ENCODE measurements at regions not wholly inside any gene's neighbourhood (a gene's known extent, or its start where the extent isn't known, plus 50 kb on each side); places are given as distances from the start of the nearest gene placed in this dataset.

DNA sequence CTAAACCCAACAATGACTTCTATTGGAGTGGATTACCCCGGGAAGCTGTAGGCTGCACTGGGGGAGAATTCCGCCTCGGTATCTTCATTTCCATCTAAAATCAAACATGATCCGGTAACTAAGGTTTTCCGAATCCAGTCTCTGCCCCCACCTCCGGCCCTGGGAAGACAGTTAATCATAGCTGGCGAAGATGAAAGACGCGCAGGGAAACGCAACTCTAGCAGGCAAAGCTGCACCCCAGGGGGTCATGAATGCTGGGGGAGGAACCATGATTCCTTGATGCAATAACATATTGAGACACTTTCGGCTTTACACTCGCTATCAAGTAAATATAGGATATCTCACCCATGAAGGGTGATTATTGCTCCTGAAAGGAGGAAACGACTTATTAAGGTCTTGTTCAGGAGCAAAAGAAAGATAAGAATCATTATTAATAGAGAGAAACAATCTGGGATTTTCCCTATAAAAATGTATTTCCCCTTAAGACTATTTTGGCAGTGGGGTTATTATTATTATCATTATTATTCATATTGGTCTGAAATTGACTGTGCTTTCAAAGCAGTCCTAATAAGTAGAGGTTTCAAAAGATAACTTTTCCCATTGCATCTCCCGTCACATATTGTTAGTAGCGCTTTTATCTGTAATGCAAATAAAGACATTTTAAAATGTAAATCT, 614.9 kb downstream of the VRK1 start:
- DNase-seq: no peak

DNA sequence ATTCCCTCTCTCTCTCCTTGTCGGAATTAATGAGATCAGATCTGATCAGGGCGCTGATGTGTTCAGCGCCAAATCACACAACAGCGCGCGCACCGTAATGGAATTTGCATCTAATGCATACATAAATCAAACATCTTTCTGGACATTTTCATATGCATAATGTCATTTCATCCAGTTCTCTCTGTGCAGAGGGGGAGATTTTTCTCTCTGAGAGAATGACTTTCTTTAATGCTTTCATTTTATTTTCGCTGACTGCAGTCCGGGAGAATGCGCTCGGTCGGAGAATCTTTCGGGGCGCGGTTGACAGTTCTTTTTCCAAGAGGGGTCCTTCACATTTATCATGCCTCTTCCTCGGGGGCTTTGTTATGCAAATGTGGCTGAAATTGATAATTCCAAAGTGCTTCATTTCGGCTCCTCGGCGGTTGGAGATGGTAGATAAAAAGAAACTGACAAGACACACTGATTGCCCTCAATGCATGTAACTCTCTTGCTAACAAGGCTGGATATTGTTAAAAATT, 615.9 kb downstream of the VRK1 start:
- DNase-seq: no peak

GRCh38 chr14:97413966-97414717, 617.0 kb downstream of the VRK1 start:
- DNase-seq: no peak

DNA sequence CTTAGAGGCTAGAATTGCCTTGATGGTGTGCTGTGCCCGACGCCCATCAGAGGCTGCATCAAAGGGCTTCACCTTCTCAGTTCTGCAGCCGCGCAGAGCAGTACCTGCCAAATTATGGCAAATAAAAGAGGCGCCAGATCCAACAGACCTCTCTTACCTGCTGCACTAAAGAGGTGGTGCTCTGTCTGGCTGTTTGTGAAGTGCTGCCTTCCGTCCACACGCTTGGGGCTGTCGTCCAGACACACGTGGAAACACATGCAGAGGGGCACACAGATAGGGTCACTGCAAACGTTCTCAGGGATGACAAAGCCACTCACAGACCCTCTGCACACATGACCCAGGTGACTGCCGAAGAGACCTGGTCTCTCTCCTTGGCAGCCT, 617.5 kb downstream of the VRK1 start:
- no peak for DNase-seq

- no peak for DNase-seq
Observed at GRCh38 chr14:97415907-97416306, 618.7 kb downstream of the VRK1 start.

DNA sequence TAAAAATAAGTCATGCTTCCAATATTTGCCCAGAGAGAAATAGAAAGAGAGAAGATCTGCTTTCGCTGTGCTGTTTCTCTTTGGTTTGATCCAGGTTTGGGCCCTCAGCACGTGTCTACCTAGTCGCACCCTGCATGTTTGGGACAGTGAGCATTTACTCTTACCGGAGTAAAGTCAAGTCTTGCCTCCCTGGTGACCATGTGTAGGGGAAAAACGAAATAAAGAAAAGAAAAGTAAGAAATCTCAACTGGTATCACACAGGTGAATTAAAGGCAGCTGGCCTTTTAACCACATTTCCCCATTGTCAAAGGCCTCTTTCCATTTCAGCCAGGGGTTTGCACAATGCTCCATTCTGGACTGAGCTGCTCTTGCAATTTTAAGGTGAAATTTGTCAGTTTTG, 619.4 kb downstream of the VRK1 start:
- no peak for DNase-seq

GRCh38 chr14:97417331-97417730, 620.1 kb downstream of the VRK1 start:
- no peak for DNase-seq

DNA sequence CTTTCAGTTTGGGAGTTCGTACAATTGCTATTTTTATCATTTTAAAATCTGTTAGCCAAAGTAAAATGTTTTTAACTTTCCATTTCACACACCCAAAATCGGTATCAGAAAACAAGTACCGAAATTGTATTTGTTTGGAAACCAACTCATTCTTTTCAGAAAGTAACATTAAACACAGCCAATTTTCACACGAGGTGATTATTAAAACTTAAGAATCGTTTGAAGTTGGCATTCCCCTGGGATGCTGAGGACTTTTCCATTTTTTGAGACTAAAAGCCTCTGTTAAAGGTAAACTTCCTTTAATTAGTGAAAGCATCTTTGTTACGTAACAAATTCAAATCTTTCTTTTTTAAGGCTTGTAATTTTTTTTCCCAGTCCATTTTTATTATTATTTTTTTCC, 623.0 kb downstream of the VRK1 start:
- DNase-seq: no peak

GRCh38 chr14:97426776-97427175, 629.6 kb downstream of the VRK1 start:
- no peak for DNase-seq

DNA sequence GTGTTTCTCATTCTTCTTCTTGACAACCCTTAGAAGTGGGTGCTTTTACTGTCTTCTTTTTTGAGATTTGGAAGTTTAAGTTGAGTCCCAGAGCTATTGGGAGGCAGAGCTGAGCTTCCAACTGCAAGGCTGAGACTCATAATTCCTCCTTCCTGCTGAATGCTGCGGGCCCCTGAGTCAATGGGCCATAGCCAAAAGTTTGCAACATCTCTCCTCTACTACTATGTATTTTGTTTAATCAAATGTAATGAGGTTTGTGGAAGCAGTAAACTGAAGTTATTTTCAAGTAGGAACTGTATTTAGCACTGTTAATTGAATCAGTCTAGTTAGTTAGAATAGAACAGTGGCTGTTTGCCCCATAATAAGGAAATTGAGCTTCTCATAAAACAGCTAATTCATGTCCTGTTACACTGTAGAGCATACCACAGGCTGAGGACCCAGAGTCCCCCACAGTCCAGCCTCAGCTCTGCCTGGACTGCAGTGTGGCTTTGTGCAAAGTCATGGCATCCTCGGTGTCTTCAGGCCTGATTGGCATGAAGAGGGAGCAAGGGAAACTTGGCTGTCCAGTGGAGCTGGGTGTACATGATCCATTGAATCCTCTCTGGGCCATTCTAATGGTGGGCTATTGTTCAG, 631.7 kb downstream of the VRK1 start:
- DNase-seq: no peak

GRCh38 chr14:97432586-97432985, 635.4 kb downstream of the VRK1 start:
- no peak for DNase-seq

GRCh38 chr14:97441740-97442362, 644.7 kb downstream of the VRK1 start:
- DNase-seq: peak in 2 of 6 experiments; percentile 4 to 12

DNA sequence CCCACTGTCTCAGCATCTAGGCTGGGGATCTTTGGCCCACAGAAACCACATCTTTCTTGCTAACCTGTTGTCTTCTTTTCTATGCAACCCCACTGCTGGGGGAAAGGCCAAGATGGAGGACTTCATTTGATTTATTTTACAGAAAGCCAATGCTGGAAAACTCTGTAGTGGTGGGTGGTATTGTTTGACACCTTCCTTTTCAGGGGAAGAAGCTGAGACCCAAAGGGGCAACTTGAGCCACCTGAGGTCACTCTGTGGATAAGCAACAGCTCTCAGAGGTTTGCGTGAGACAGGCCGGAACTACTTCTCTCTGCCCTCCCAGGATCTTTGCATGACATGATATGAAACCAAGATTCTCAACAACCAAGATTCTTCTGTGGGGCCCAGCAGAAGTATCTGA, 645.2 kb downstream of the VRK1 start:
- no peak for DNase-seq

DNA sequence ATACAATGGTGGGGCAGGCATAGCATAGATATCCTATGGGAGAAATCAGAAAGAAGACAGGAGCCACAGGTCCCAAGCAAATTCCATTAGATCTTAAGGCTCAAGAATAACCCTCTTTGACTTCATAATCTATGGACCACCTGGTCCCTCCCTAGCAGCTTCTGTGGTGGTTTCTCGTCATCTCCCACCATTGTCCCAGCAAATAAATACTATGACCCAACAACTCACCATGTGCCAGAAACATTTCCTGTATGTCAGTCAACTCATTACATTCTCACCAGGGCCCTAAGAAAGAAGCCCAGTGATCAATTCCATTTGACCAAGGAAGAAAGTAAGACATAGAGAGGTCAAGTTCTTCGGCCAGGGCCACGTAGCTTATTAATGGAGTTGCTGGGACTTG, 646.2 kb downstream of the VRK1 start:
- DNase-seq: no peak

DNA sequence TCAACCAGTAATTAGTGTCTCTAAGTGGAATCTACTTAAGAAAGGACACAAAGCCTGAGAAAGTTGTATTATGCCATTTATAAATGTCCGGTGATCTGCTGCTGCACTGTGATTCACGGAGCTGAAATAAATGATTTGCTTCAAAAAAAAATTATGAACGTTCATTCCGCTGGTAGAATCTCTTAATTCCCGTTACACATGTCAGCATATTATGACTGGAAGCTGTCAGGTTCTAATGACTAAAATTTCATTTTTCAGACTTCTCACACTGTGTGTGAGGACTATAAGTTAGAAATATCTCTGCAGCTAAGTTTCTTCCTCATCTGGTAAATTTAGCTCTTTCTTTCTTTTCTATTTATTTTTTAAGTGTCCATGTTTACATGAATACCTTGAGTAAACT, 647.1 kb downstream of the VRK1 start:
- no peak for DNase-seq

- no peak for DNase-seq
Observed at GRCh38 chr14:97445367-97445766, 648.2 kb downstream of the VRK1 start.

DNA sequence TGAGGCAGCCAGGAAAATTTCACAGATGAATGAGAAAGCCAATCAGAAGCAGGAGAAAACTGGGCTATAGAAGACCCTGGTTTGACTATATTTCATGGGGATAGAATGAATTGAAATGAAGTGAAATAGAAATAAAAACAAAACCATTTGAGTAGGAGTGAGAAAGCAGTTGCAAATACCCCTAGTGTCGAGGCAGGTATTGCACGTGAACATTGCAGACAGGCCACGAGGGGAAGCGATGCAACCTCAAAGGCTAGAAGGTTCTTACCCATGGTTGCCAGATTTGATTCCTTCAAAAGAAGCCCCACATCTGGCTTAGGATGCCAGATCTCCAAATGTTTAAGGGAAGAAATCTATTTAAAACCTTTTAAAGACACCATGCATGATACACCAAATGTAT, 648.9 kb downstream of the VRK1 start:
- peak in 1 of 6 experiments; percentile 5 for DNase-seq

GRCh38 chr14:97452314-97452713, 655.1 kb downstream of the VRK1 start:
- no peak for DNase-seq

- no peak for DNase-seq
Observed at GRCh38 chr14:97453991-97454390, 656.8 kb downstream of the VRK1 start.

- no peak for DNase-seq
Observed at GRCh38 chr14:97456462-97456861, 659.3 kb downstream of the VRK1 start.

DNA sequence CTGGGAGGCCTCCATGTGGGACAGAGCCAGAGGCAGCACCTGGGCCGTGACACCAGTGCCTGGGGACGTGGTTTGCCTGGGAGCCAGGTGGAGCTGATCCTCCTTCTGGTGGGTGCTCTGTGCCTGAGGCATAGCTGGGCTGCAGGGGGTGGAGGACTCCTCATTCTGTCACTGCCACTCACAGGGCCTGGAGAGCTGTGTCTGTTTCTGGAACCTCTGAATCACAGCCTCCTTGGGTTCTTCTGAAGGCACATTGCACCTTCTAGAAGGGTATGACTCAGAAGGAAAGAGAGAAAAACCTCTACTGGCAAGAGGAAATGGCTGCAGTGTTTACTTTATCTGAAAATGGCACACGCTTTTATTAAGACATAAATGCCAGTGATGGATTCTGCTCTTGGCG, 659.8 kb downstream of the VRK1 start:
- no peak for DNase-seq

DNA sequence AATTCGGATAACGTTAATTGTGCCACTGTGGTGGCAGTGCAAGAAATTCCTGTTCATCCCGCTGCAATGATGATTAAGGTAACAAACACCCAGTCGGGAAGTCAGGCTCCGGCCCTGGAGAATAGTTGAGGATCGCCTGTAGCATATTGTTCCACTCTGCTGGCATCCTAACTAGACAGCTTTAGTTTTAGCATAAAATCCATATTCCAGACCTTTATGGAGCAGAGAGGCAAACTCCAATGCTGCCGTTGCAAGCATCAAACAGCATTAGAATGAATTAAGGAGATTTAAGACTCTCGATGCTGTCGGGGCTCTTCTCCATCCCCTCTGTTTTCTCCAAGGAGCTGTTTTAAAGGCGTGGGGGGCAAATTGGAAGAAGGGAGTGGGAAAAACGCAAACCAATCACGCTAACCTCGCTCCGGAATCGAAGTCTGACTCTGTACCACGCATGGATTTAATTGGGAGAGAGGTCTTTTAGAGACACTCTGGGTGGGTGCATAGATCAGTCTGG, 660.4 kb downstream of the VRK1 start:
- DNase-seq: no peak

- no peak for DNase-seq
Observed at GRCh38 chr14:97458255-97458654, 661.1 kb downstream of the VRK1 start.
